ENCODE measurements at regions not wholly inside any gene's neighbourhood (a gene's known extent, or its start where the extent isn't known, plus 50 kb on each side); places are given as distances from the start of the nearest gene placed in this dataset.

DNA sequence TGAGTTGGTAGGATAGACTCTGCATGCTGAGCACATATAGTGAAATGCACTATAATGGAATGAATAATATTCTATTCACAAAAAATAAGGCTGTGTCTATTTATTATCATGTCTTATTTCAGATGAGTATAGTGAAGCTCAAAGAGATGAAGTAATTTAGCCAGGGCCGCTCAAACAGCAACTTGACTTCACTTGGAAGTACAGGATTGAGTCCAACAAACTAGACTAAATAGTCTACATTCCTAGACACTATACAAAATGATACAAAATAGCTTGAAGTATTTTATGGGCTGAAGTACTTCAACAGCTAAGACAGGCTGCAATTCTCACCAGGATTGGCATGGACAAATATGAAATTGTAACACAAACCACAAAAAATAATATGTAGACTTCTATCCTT lies 144.5 kb upstream of the DST start:
- TF ChIP-seq, protein P1, sequence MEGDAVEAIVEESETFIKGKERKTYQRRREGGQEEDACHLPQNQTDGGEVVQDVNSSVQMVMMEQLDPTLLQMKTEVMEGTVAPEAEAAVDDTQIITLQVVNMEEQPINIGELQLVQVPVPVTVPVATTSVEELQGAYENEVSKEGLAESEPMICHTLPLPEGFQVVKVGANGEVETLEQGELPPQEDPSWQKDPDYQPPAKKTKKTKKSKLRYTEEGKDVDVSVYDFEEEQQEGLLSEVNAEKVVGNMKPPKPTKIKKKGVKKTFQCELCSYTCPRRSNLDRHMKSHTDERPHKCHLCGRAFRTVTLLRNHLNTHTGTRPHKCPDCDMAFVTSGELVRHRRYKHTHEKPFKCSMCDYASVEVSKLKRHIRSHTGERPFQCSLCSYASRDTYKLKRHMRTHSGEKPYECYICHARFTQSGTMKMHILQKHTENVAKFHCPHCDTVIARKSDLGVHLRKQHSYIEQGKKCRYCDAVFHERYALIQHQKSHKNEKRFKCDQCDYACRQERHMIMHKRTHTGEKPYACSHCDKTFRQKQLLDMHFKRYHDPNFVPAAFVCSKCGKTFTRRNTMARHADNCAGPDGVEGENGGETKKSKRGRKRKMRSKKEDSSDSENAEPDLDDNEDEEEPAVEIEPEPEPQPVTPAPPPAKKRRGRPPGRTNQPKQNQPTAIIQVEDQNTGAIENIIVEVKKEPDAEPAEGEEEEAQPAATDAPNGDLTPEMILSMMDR (IDR thresholded peaks at IDR 0.05), result no peak
- TF ChIP-seq POLR2AphosphoS5 (IDR thresholded peaks at IDR 0.05), result no peak
